Liver (tissue), 8 donors: ENCODE measurements at regions not wholly inside any gene's neighbourhood (a gene's known extent, or its start where the extent isn't known, plus 50 kb on each side); places are given as distances from the start of the nearest gene placed in this dataset.

Experiments
- DNase-seq: peaks from one replicate; pipeline ENCODE4 v3.0.0-alpha.2; 2017; ENCODE audit warnings: low spot score
- H3K27ac ChIP-seq, 2 donors: one replicate each; pipeline ENCODE4 v1.7.0; 2013; ENCODE audit warnings: inconsistent platforms in 2 of 2, low read length in 2 of 2, control low read depth in 1 of 2, low read depth in 1 of 2, mild to moderate bottlenecking in 1 of 2
- H3K27me3 ChIP-seq, 4 donors: one replicate each; pipeline versions ENCODE4 v1.6.1 to v1.7.0; 2013; ENCODE audit warnings: low read length in 3 of 4, inconsistent platforms in 1 of 4, mild to moderate bottlenecking in 1 of 4, moderate library complexity in 1 of 4; ENCODE audit not compliant: control insufficient read depth in 4 of 4, insufficient read depth in 4 of 4
- H3K36me3 ChIP-seq, 4 donors: one replicate each; pipeline versions ENCODE4 v1.6.1 to v1.7.0; 2013; ENCODE audit warnings: low read length in 3 of 4, mild to moderate bottlenecking in 3 of 4, low read depth in 1 of 4, moderate library complexity in 1 of 4; ENCODE audit not compliant: control insufficient read depth in 4 of 4, insufficient read depth in 3 of 4
- H3K4me1 ChIP-seq, 4 donors: one replicate each; pipeline versions ENCODE4 v1.6.1 to v1.7.0; 2013; ENCODE audit warnings: low read length in 3 of 4, mild to moderate bottlenecking in 3 of 4, moderate library complexity in 1 of 4; ENCODE audit not compliant: control insufficient read depth in 4 of 4, insufficient read depth in 4 of 4
- H3K4me3 ChIP-seq, 3 donors: one replicate each; pipeline versions ENCODE4 v1.6.1 to v1.7.0; 2013; ENCODE audit warnings: low read length in 3 of 3, control low read depth in 1 of 3, low read depth in 1 of 3, mild to moderate bottlenecking in 1 of 3
- H3K9ac ChIP-seq, 2 donors: one replicate each; pipeline ENCODE4 v1.7.0; 2013; ENCODE audit warnings: low read length in 2 of 2, mild to moderate bottlenecking in 2 of 2, moderate library complexity in 2 of 2, control low read depth in 1 of 2, low read depth in 1 of 2
- H3K9me3 ChIP-seq, 4 donors: one replicate each; pipeline versions ENCODE4 v1.6.1 to v1.7.0; 2013; ENCODE audit warnings: low read length in 3 of 4; ENCODE audit not compliant: control insufficient read depth in 4 of 4
- ATF3 ChIP-seq: IDR thresholded peaks from 2 replicates; pipeline ENCODE4 v1.6.1; 2016; ENCODE audit warnings: antibody characterized with exemption
- CTCF ChIP-seq: fragments of 150-350 bp; IDR thresholded peaks from 2 replicates; pipeline ENCODE4 v1.5.1; 2017; ENCODE audit warnings: improper control_type of control experiment, low read depth, low read length; ENCODE audit not compliant: missing input control
- EGR1 ChIP-seq, 2 donors: IDR thresholded peaks; 2 replicates each; pipeline ENCODE4 v1.6.1; 2016 to 2018; ENCODE audit warnings: antibody characterized with exemption in 2 of 2, low read depth in 2 of 2
- FOXA1 ChIP-seq: IDR thresholded peaks from 2 replicates; pipeline ENCODE4 v1.6.1; 2016; ENCODE audit warnings: antibody characterized with exemption
- GABPA ChIP-seq, 2 donors: IDR thresholded peaks in 1 of 2; conservative IDR thresholded peaks in 1 of 2; 2 replicates each; pipeline ENCODE4 v1.6.1; 2016; ENCODE audit warnings: antibody characterized with exemption in 2 of 2, mild to moderate bottlenecking in 1 of 2, moderate library complexity in 1 of 2
- HNF4A ChIP-seq, 2 donors: conservative IDR thresholded peaks; 2 replicates each; pipeline ENCODE4 v1.6.1; 2016; ENCODE audit warnings: antibody characterized with exemption in 2 of 2, mild to moderate bottlenecking in 2 of 2
- HNF4G ChIP-seq: IDR thresholded peaks from 2 replicates; pipeline ENCODE4 v1.6.1; 2016; ENCODE audit warnings: antibody characterized with exemption
- JUND ChIP-seq, 2 donors: IDR thresholded peaks; 2 replicates each; pipeline ENCODE4 v1.6.1; 2016; ENCODE audit warnings: antibody characterized with exemption in 2 of 2
- NR2F2 ChIP-seq: IDR thresholded peaks from 2 replicates; pipeline ENCODE4 v1.6.1; 2016; ENCODE audit warnings: antibody characterized with exemption
- RAD21 ChIP-seq, 2 donors: IDR thresholded peaks; 2 replicates each; pipeline ENCODE4 v1.6.1; 2016; ENCODE audit warnings: antibody characterized with exemption in 2 of 2, mild to moderate bottlenecking in 2 of 2
- REST ChIP-seq: IDR thresholded peaks from 2 replicates; pipeline ENCODE4 v1.6.1; 2016; ENCODE audit warnings: antibody characterized with exemption, mild to moderate bottlenecking
- RXRA ChIP-seq, 2 donors: IDR thresholded peaks; 2 replicates each; pipeline ENCODE4 v1.6.1; 2017 to 2018; ENCODE audit warnings: antibody characterized with exemption in 2 of 2, mild to moderate bottlenecking in 1 of 2
- SP1 ChIP-seq: IDR thresholded peaks from 2 replicates; pipeline ENCODE4 v1.6.1; 2018; ENCODE audit warnings: antibody characterized with exemption, mild to moderate bottlenecking
- TAF1 ChIP-seq: conservative IDR thresholded peaks from 2 replicates; pipeline ENCODE4 v1.6.1; 2016; ENCODE audit warnings: antibody characterized with exemption, mild to moderate bottlenecking
- YY1 ChIP-seq: IDR thresholded peaks from 2 replicates; pipeline ENCODE4 v1.6.1; 2016; ENCODE audit warnings: antibody characterized with exemption, mild to moderate bottlenecking
- WGBS: extraction: QIAGEN DNeasy Blood & Tissue Kit; methylation state at CpG from one replicate; pipeline ENCODE4 v1.1.7; 2013; 5-methylcytosine and 5-hydroxymethylcytosine counted together
- donor health status: healthy.
- donor health status: healthy.
- donor health status: healthy.
- donor health status: healthy.
- donor health status: healthy.

- TF ChIP-seq JUND (IDR thresholded peaks at IDR 0.05) (no peak), RAD21 (IDR thresholded peaks at IDR 0.05) (no peak), GABPA (IDR thresholded peaks at IDR 0.05 in 1 of 2, conservative IDR thresholded peaks at IDR 0.05 in 1 of 2) (no peak), NR2F2 (no peak), HNF4G (no peak), YY1 (no peak), EGR1 (IDR thresholded peaks at IDR 0.05; ENCODE audit: low read depth in 2 of 2) (no peak), SP1 (no peak), HNF4A (conservative IDR thresholded peaks at IDR 0.05) (no peak), TAF1 (no peak)
These were observed 685.4 kb upstream of the NRXN1 start (continued) for GRCh38 chr2:51717312-51717711.

- H3K27me3 ChIP-seq = no peaks in the 10 kb centered on the region
- no peaks in the 10 kb centered on the region for H3K4me1 ChIP-seq
- no peak overlapping the region for H3K9ac ChIP-seq
- DNase-seq = no peak
- no peak overlapping the region for H3K4me3 ChIP-seq
- peaks cover 0 to 6% (median 0%) of the 10 kb centered on the region in 4 donors for H3K9me3 ChIP-seq
- TF ChIP-seq ATF3 (no peak), RAD21 (IDR thresholded peaks at IDR 0.05) (no peak), FOXA1 (no peak), GABPA (IDR thresholded peaks at IDR 0.05 in 1 of 2, conservative IDR thresholded peaks at IDR 0.05 in 1 of 2) (no peak), REST (no peak), YY1 (no peak), HNF4G (no peak)
- H3K27ac ChIP-seq = no peak overlapping the region
- 82% methylated on average over 3 of the region's 3 CpGs for WGBS
- H3K36me3 ChIP-seq = no peaks in the 10 kb centered on the region
These were observed 679.8 kb upstream of the NRXN1 start for GRCh38 chr2:51711766-51712165.

GRCh38 chr2:51710222-51710621 is 678.3 kb upstream of the NRXN1 start:
- 62% methylated on average over 3 of the region's 3 CpGs for WGBS
- no peak for DNase-seq
- Histone ChIP-seq H3K9me3 (peaks cover 0 to 6% (median 0%) of the 10 kb centered on the region in 4 donors), H3K4me3 (no peak overlapping the region), H3K36me3 (no peaks in the 10 kb centered on the region), H3K4me1 (no peaks in the 10 kb centered on the region), H3K9ac (no peak overlapping the region), H3K27me3 (no peaks in the 10 kb centered on the region), H3K27ac (no peak overlapping the region)
- TF ChIP-seq REST = no peak
- peak; percentile 37 for TF ChIP-seq CTCF
- peak; percentile 69 to 77 for TF ChIP-seq RAD21 (IDR thresholded peaks at IDR 0.05)
- peak in 1 of 2 donors; percentile 15 for TF ChIP-seq RXRA (IDR thresholded peaks at IDR 0.05)
